Suprapubic skin (tissue), 4 donors: ENCODE measurements at regions not wholly inside any gene's neighbourhood (a gene's known extent, or its start where the extent isn't known, plus 50 kb on each side); places are given as distances from the start of the nearest gene placed in this dataset.

Experiments
- CTCF ChIP-seq, 2 donors: fragments of 200-600 bp in 1 of 2; fragments of 450-650 bp in 1 of 2; sonication (generic) in 1 of 2; IDR thresholded peaks; one replicate each; pipeline ENCODE4 v1.5.1; 2016 to 2019; ENCODE audit warnings: antibody characterized with exemption in 2 of 2, mild to moderate bottlenecking in 1 of 2, moderate library complexity in 1 of 2
- EP300 ChIP-seq: sonication (generic); formaldehyde crosslinking; IDR thresholded peaks from one replicate; pipeline ENCODE4 v1.6.1; 2017; ENCODE audit warnings: antibody characterized with exemption
- POLR2A ChIP-seq, 2 donors: fragments of 450-650 bp; IDR thresholded peaks; one replicate each; pipeline ENCODE4 v1.6.1; 2017; ENCODE audit warnings: antibody characterized with exemption in 2 of 2, mild to moderate bottlenecking in 2 of 2, moderate library complexity in 2 of 2
- POLR2AphosphoS5 ChIP-seq, 3 donors: sonication (generic); formaldehyde crosslinking; IDR thresholded peaks; one replicate each; pipeline ENCODE4 v1.6.1; 2017; ENCODE audit warnings: antibody characterized with exemption in 3 of 3

DNA sequence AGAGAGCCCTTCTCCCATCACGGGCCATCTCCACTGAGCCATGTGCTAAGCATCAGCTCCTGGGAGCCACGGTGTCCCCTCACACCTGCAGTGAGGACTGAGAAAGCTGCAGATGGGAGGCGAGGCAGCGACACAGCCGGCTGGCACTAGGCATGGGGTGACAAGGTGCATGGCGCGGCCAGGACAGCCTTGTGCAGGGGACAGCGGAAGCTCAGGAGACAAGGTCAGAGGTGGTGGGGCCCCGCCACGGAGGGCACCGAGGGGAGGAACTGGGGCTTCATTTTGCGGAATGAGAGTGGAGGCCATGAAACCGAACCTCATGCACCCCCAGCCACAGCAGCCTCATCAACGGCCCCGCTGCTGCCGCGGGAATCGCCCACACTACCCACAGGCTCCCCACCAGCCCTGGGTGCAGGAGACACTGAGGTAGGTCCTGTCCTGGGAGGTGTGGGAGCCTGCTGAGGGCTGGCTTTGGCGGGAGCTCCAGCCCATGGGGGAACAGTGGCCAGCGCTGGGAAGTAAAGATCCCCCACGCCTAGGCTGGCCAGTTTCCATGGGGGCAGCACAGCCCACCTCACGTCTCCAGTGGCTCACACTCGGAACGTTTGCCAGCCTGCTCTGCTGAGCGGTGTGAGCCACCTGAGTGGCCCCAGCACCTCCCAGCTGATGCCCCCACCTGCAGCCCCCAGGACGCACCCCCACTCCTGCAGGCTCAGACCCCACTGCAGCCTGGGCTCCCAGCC is 71.2 kb upstream of the INSIG1 start:
- TF ChIP-seq CTCF (IDR thresholded peaks at IDR 0.05) (no peak), EP300 (no peak), POLR2A (IDR thresholded peaks at IDR 0.05) (no peak), POLR2AphosphoS5 (IDR thresholded peaks at IDR 0.05) (no peak)
